Activated CD8-positive, alpha-beta T cell treated with anti-CD3 and anti-CD28 coated beads for 36 hours (primary cell): ENCODE measurements at regions not wholly inside any gene's neighbourhood (a gene's known extent, or its start where the extent isn't known, plus 50 kb on each side); places are given as distances from the start of the nearest gene placed in this dataset.

ENCODE experiments used
- ATAC-seq: fragments of 200-7000 bp; cut with Tn5 transposase; one replicate; pipeline ENCODE4 v1.10.0; 2021; ENCODE audit warnings: mild to moderate bottlenecking, moderate library complexity
- CTCF ChIA-PET: fragments of 350-600 bp; sonication (Branson Sonifier 250); formaldehyde crosslinking; loops from one replicate; lab custom pipeline; 2021; ENCODE audit warnings: antibody characterized with exemption; lab: Charles Lee
- POLR2A ChIA-PET: fragments of 350-600 bp; sonication (Branson Sonifier 250); formaldehyde crosslinking; loops from one replicate; lab custom pipeline; 2021; ENCODE audit warnings: antibody characterized with exemption; lab: Charles Lee
- DNase-seq: peaks from one replicate; pipeline ENCODE4 v3.0.0-alpha.2; 2020
- H3K27ac Mint-ChIP-seq: one replicate; pipeline ENCODE4 v1.8.0; 2021; ENCODE audit warnings: mild to moderate bottlenecking, mixed read lengths
- H3K27me3 Mint-ChIP-seq: one replicate; pipeline ENCODE4 v1.8.0; 2021; ENCODE audit warnings: mixed read lengths
- H3K36me3 Mint-ChIP-seq: one replicate; pipeline ENCODE4 v1.8.0; 2021; ENCODE audit warnings: low read depth, mixed read lengths
- H3K4me1 Mint-ChIP-seq: one replicate; pipeline ENCODE4 v1.8.0; 2021; ENCODE audit warnings: low read depth, mixed read lengths
- H3K4me3 Mint-ChIP-seq: one replicate; pipeline ENCODE4 v1.8.0; 2021; ENCODE audit warnings: mild to moderate bottlenecking, moderate library complexity, mixed read lengths
- H3K9me3 Mint-ChIP-seq: one replicate; pipeline ENCODE4 v1.8.0; 2021; ENCODE audit warnings: mixed read lengths
- CTCF ChIP-seq: fragments of 200-600 bp; IDR thresholded peaks from one replicate; pipeline ENCODE4 v1.8.0; 2022; ENCODE audit warnings: antibody characterized with exemption, mild to moderate bottlenecking
- intact Hi-C: fragments of 100-400 bp; cut with micrococcal nuclease; formaldehyde crosslinking; loops from one replicate; pipeline ENCODE4 v1.10.0; 2022

GRCh38 chr10:108360187-108360586 lies 1195.7 kb upstream of the SORCS1 start:
- Mint-ChIP-seq H3K36me3 (no peaks in the 10 kb centered on the region), H3K4me3 (no peak overlapping the region), H3K27me3 (no peaks in the 10 kb centered on the region), H3K9me3 (peaks cover 6% of the 10 kb centered on the region), H3K27ac (no peak overlapping the region), H3K4me1 (no peaks in the 10 kb centered on the region)
- ChIA-PET POLR2A (no interaction called here), CTCF (no interaction called here)
- no peak for TF ChIP-seq CTCF
- intact Hi-C loops, result no loop called here
- DNase-seq (no peak), ATAC-seq (no peak)

- ChIA-PET POLR2A (no interaction called here), CTCF (no interaction called here)
- DNase-seq, result peak; percentile 4
- H3K9me3 Mint-ChIP-seq, result peaks cover 6% of the 10 kb centered on the region
- TF ChIP-seq CTCF, result peak; percentile 23
- H3K27ac Mint-ChIP-seq, result no peak overlapping the region
- ATAC-seq, result peak; percentile 61
- no peaks in the 10 kb centered on the region for H3K27me3 Mint-ChIP-seq
- intact Hi-C loops, result no loop called here
- no peaks in the 10 kb centered on the region for H3K36me3 Mint-ChIP-seq
- no peaks in the 10 kb centered on the region for H3K4me1 Mint-ChIP-seq
- H3K4me3 Mint-ChIP-seq, result no peak overlapping the region
Measured at GRCh38 chr10:108358912-108359311, 1194.4 kb upstream of the SORCS1 start.

- Mint-ChIP-seq H3K27ac (no peak overlapping the region), H3K4me1 (no peaks in the 10 kb centered on the region), H3K36me3 (no peaks in the 10 kb centered on the region), H3K27me3 (no peaks in the 10 kb centered on the region), H3K9me3 (peaks cover 7% of the 10 kb centered on the region), H3K4me3 (no peak overlapping the region)
- intact Hi-C loops, result no loop called here
- no peak for TF ChIP-seq CTCF
- ChIA-PET CTCF (no interaction called here), POLR2A (no interaction called here)
- no peak for ATAC-seq
- no peak for DNase-seq
Measured at GRCh38 chr10:108352771-108353170, 1188.3 kb upstream of the SORCS1 start.

- no peaks in the 10 kb centered on the region for H3K36me3 Mint-ChIP-seq
- intact Hi-C loops, result no loop called here
- H3K4me1 Mint-ChIP-seq, result no peaks in the 10 kb centered on the region
- POLR2A ChIA-PET, result no interaction called here
- no peaks in the 10 kb centered on the region for H3K27me3 Mint-ChIP-seq
- H3K9me3 Mint-ChIP-seq, result peaks cover 8% of the 10 kb centered on the region
- no peak overlapping the region for H3K4me3 Mint-ChIP-seq
- no peak for ATAC-seq
- DNase-seq, result no peak
- no peak for TF ChIP-seq CTCF
- CTCF ChIA-PET, result no interaction called here
- no peak overlapping the region for H3K27ac Mint-ChIP-seq
Measured at GRCh38 chr10:108348215-108348614, 1183.7 kb upstream of the SORCS1 start.

GRCh38 chr10:108346066-108346465 lies 1181.6 kb upstream of the SORCS1 start:
- ATAC-seq, result no peak

More at GRCh38 chr10:108346066-108346465, 1181.6 kb upstream of the SORCS1 start:
- peaks cover 10% of the 10 kb centered on the region for H3K9me3 Mint-ChIP-seq
- H3K4me3 Mint-ChIP-seq, result no peak overlapping the region
- POLR2A ChIA-PET, result no interaction called here
- TF ChIP-seq CTCF, result no peak
- H3K36me3 Mint-ChIP-seq, result no peaks in the 10 kb centered on the region
- DNase-seq, result no peak
- no peak overlapping the region for H3K27ac Mint-ChIP-seq
- no peaks in the 10 kb centered on the region for H3K27me3 Mint-ChIP-seq
- no peaks in the 10 kb centered on the region for H3K4me1 Mint-ChIP-seq
- CTCF ChIA-PET, result no interaction called here
- intact Hi-C loops, result no loop called here
